HepG2 (cell line): ENCODE measurements at regions not wholly inside any gene's neighbourhood (a gene's known extent, or its start where the extent isn't known, plus 50 kb on each side); places are given as distances from the start of the nearest gene placed in this dataset.

Experiments used
- ADNP ChIP-seq: sonication (generic); formaldehyde crosslinking; IDR thresholded peaks from 2 replicates; pipeline ENCODE4 v1.4.0; 2020; ENCODE audit warnings: missing genetic modification reagents
- AGO2 ChIP-seq: fragments of 200-400 bp; formaldehyde crosslinking; optimal IDR thresholded peaks from 2 replicates; pipeline ENCODE3; 2017; ENCODE audit warnings: mild to moderate bottlenecking, low read depth, low read length, moderate library complexity
- EEA1 ChIP-seq: sonication (generic); formaldehyde crosslinking; IDR thresholded peaks from 2 replicates; pipeline ENCODE4 v1.5.1; 2020; ENCODE audit warnings: mild to moderate bottlenecking, missing genetic modification reagents, borderline replicate concordance
- GLI4 ChIP-seq: sonication (generic); formaldehyde crosslinking; IDR thresholded peaks from 2 replicates; pipeline ENCODE4 v1.5.1; 2020; ENCODE audit warnings: missing genetic modification reagents, mild to moderate bottlenecking, moderate library complexity, borderline replicate concordance
- GMEB2 ChIP-seq: IDR thresholded peaks from 2 replicates; pipeline ENCODE4 v1.6.1; 2016; ENCODE audit warnings: missing biosample characterization, missing genetic modification reagents, low read depth
- HDAC6 ChIP-seq: fragments of 200-600 bp; sonication (generic); IDR thresholded peaks from 2 replicates; pipeline ENCODE4 v1.7.0; 2017; ENCODE audit warnings: mild to moderate bottlenecking, antibody characterized with exemption, low read length, low read depth
- HMGA1 ChIP-seq: sonication (generic); formaldehyde crosslinking; conservative IDR thresholded peaks from 2 replicates; pipeline ENCODE4 v1.4.0; 2020; ENCODE audit warnings: missing genetic modification reagents
- HOXA9 ChIP-seq: sonication (generic); formaldehyde crosslinking; IDR thresholded peaks from 2 replicates; pipeline ENCODE4 v1.8.1; 2022; ENCODE audit warnings: missing genetic modification reagents, mild to moderate bottlenecking, moderate library complexity, borderline replicate concordance
- KAT2B ChIP-seq: fragments of 150-350 bp; IDR thresholded peaks from 2 replicates; pipeline ENCODE4 v1.6.1; 2014; ENCODE audit warnings: low read depth, low read length, borderline replicate concordance
- NCOR1 ChIP-seq: fragments of 200-600 bp; sonication (generic); IDR thresholded peaks from 2 replicates; pipeline ENCODE4 v1.7.0; 2017; ENCODE audit warnings: antibody characterized with exemption, low read length, borderline replicate concordance
- NFATC3 ChIP-seq: sonication (generic); formaldehyde crosslinking; IDR thresholded peaks from 2 replicates; pipeline ENCODE4 v1.5.1; 2020; ENCODE audit warnings: mild to moderate bottlenecking, missing genetic modification reagents
- NPAS2 ChIP-seq: sonication (generic); formaldehyde crosslinking; IDR thresholded peaks from 2 replicates; pipeline ENCODE4 v1.8.0; 2022; ENCODE audit warnings: mild to moderate bottlenecking, missing genetic modification reagents, borderline replicate concordance
- PLRG1 ChIP-seq: fragments of 450-650 bp; conservative IDR thresholded peaks from 2 replicates; pipeline ENCODE4 v1.6.1; 2016
- PLSCR1 ChIP-seq: sonication (generic); formaldehyde crosslinking; IDR thresholded peaks from 2 replicates; pipeline ENCODE4 v1.5.0; 2020; ENCODE audit warnings: missing genetic modification reagents, mild to moderate bottlenecking, borderline replicate concordance
- RNF2 ChIP-seq: fragments of 450-650 bp; conservative IDR thresholded peaks from 2 replicates; pipeline ENCODE4 v1.6.1; 2016; ENCODE audit warnings: low read depth
- SETDB1 ChIP-seq: sonication (generic); formaldehyde crosslinking; IDR thresholded peaks from 2 replicates; pipeline ENCODE4 v1.5.1; 2020; ENCODE audit warnings: missing genetic modification reagents, mild to moderate bottlenecking, borderline replicate concordance
- SP2 ChIP-seq: sonication (generic); formaldehyde crosslinking; IDR thresholded peaks from 2 replicates; pipeline ENCODE4 v1.5.1; 2020; ENCODE audit warnings: mild to moderate bottlenecking, missing genetic modification reagents
- TBX2 ChIP-seq: sonication (generic); formaldehyde crosslinking; IDR thresholded peaks from 2 replicates; pipeline ENCODE4 v1.5.0; 2020; ENCODE audit warnings: missing genetic modification reagents, mild to moderate bottlenecking, borderline replicate concordance
- YEATS2 ChIP-seq: sonication (generic); formaldehyde crosslinking; IDR thresholded peaks from 2 replicates; pipeline ENCODE4 v1.4.0; 2020; ENCODE audit warnings: missing genetic modification reagents, borderline replicate concordance
- ZBTB14 ChIP-seq: sonication (generic); formaldehyde crosslinking; IDR thresholded peaks from 2 replicates; pipeline ENCODE4 v1.4.0; 2020; ENCODE audit warnings: missing genetic modification reagents
- ZFP36 ChIP-seq: fragments of 150-350 bp; IDR thresholded peaks from 2 replicates; pipeline ENCODE4 v1.6.1; 2018; ENCODE audit warnings: borderline replicate concordance, low read length, low read depth; ENCODE audit not compliant: partially characterized antibody
- ZNF180 ChIP-seq: sonication (generic); formaldehyde crosslinking; IDR thresholded peaks from 2 replicates; pipeline ENCODE4 v1.4.0; 2020; ENCODE audit warnings: low read depth, missing genetic modification reagents, borderline replicate concordance
- ZNF354B ChIP-seq: sonication (generic); formaldehyde crosslinking; IDR thresholded peaks from 2 replicates; pipeline ENCODE4 v1.8.0; 2022; ENCODE audit warnings: mild to moderate bottlenecking, missing genetic modification reagents
- ZNF362 ChIP-seq: sonication (generic); formaldehyde crosslinking; IDR thresholded peaks from 2 replicates; pipeline ENCODE4 v1.4.0; 2020; ENCODE audit warnings: missing genetic modification reagents, mild to moderate bottlenecking, borderline replicate concordance
- ZNF674 ChIP-seq: sonication (generic); formaldehyde crosslinking; IDR thresholded peaks from 2 replicates; pipeline ENCODE4 v1.5.0; 2020; ENCODE audit warnings: low read depth, mild to moderate bottlenecking, missing genetic modification reagents
- ZNF7 ChIP-seq: IDR thresholded peaks from 2 replicates; pipeline ENCODE4 v1.6.1; 2016; ENCODE audit warnings: missing biosample characterization, missing genetic modification reagents
- ZNF777 ChIP-seq: sonication (generic); formaldehyde crosslinking; IDR thresholded peaks from 2 replicates; pipeline ENCODE4 v1.4.0; 2020; ENCODE audit warnings: missing genetic modification reagents
- ZNF790 ChIP-seq: sonication (generic); formaldehyde crosslinking; IDR thresholded peaks from 2 replicates; pipeline ENCODE4 v1.8.0; 2022; ENCODE audit warnings: missing genetic modification reagents, mild to moderate bottlenecking, borderline replicate concordance
- ZNF83 ChIP-seq: sonication (generic); formaldehyde crosslinking; IDR thresholded peaks from 2 replicates; pipeline ENCODE4 v1.4.0; 2020; ENCODE audit warnings: missing genetic modification reagents, mild to moderate bottlenecking, borderline replicate concordance

GRCh38 chr17:13420878-13421277 is 180.9 kb downstream of the HS3ST3A1 start (continued):
- TF ChIP-seq ZBTB14, result no peak
- no peak for TF ChIP-seq PLSCR1 (CRISPR knock-in tag)
- TF ChIP-seq NFATC3 (CRISPR knock-in tag), result no peak
- TF ChIP-seq NPAS2 (CRISPR knock-in tag), result no peak
- no peak for TF ChIP-seq HOXA9 (CRISPR knock-in tag)
- TF ChIP-seq KAT2B, result no peak
- TF ChIP-seq RNF2, result no peak
- peak; percentile 55 for TF ChIP-seq TBX2 (CRISPR knock-in tag)
- TF ChIP-seq ZNF790, result no peak
- TF ChIP-seq HDAC6, result no peak
- TF ChIP-seq ADNP (CRISPR knock-in tag), result no peak
- TF ChIP-seq EEA1 (CRISPR knock-in tag), result no peak
- TF ChIP-seq ZNF362, result peak; percentile 39; the same call in 1 of the 2 replicates
- TF ChIP-seq AGO2, result no peak
- TF ChIP-seq ZNF7 (CRISPR knock-in tag), result no peak
- no peak for TF ChIP-seq ZNF674
- TF ChIP-seq NCOR1, result peak; percentile 64; the same call in 1 of the 2 replicates
- TF ChIP-seq ZNF777 (CRISPR knock-in tag), result no peak
- TF ChIP-seq GMEB2, result no peak
- TF ChIP-seq SETDB1 (CRISPR knock-in tag), result no peak
- TF ChIP-seq ZNF180 (CRISPR knock-in tag), result no peak
- TF ChIP-seq ZNF354B (CRISPR knock-in tag), result no peak
- no peak for TF ChIP-seq SP2
- TF ChIP-seq PLRG1, result no peak
- TF ChIP-seq HMGA1, result no peak
- TF ChIP-seq ZNF83 (CRISPR knock-in tag), result no peak
- no peak for TF ChIP-seq GLI4 (CRISPR knock-in tag)
- no peak for TF ChIP-seq ZFP36
- TF ChIP-seq YEATS2 (CRISPR knock-in tag), result peak; percentile 60; the same call in 1 of the 2 replicates
